ENCODE measurements at regions not wholly inside any gene's neighbourhood (a gene's known extent, or its start where the extent isn't known, plus 50 kb on each side); places are given as distances from the start of the nearest gene placed in this dataset.

GRCh38 chr2:20110876-20111275, 59.4 kb upstream of the LAPTM4A start:
- DNase-seq (ENCODE audit: low read depth): no peak

GRCh38 chr2:20110383-20110782, 59.0 kb upstream of the LAPTM4A start:
- DNase-seq (ENCODE audit: low read depth): no peak

- no peak for DNase-seq (ENCODE audit: low read depth)
Observed at GRCh38 chr2:20108655-20109396, 57.4 kb upstream of the LAPTM4A start.

- no peak for DNase-seq (ENCODE audit: low read depth)
Observed at GRCh38 chr2:20107776-20108175, 56.3 kb upstream of the LAPTM4A start.

- DNase-seq (ENCODE audit: low read depth): no peak
Observed at GRCh38 chr2:20107352-20107751, 55.9 kb upstream of the LAPTM4A start.

DNA sequence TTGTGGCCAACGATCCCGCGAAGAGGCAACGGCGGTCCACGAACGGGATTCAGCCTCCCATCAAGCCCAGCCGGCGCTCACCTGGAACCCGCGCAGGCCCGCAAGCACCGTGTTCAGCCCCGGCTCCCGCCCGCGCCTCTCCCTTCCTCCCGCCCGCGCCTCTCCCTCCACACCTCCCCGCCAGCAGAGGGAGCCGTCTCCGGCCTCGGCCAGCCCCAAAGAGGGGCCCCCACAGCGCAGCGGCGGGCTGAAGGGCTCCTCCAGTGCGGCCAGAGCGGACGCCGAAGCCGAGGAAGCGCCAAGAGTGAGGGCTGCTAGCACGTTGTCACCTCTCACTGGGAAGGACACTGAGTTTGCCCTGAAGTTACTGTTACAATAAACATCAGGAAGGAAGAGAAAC, 55.3 kb upstream of the LAPTM4A start:
- no peak for DNase-seq (ENCODE audit: low read depth)

DNA sequence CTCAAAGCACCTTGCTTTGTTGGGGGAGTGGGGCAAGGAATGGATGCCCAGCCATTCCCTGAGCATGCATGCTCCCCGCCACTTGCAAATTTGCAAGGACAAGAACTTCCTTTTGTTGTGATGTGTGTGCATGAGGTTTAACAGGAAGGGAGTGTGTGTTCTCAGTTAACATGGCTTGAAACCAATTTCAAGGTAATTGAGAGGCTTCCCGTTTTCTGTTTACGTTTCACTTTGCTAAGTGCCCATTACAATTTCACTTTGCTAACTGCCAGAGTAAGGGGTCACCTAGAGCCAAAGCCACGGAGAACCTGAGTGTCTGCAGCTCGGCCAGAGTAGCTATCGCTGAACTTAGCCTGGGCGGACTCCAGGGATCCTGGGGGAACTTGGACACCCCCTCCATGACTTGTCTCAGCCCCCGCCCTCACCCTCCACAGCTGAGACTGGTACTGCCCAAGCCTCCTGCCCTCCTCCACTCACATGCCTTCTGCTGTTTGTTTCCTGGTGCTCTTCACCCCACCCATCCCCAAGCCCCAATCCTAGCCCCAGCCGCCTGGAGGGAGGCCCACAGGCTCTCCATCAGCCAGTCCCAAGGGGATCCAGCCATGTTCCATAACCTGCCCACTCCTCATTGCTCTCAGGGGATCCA, 53.6 kb upstream of the LAPTM4A start:
- DNase-seq (ENCODE audit: low read depth): no peak

DNA sequence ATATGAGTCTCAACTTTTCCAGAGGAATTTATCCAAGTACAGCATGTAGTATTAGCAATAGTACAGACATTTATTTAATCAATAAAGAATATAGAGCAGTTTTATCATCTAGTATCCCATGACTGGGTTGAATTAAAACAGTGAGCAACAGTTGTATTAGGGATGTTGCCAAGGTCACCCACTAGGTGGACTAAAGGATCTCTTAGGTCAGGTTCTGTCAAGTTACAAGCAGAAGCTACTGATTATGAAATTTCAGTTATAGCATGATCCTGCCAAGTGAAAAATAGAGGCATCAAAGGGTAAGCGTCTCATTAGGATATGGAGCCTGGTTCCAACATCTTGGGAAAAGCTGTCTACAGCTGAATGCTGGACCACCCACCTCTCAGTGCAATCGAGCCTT, 52.1 kb upstream of the LAPTM4A start:
- no peak for DNase-seq (ENCODE audit: low read depth)

All from stimulated activated CD4-positive, alpha-beta T cell treated with anti-CD3 and anti-CD28 coated beads, Interleukin-2, amount 100 ng/mL, for 4 hours (primary cell).